ENCODE measurements at regions not wholly inside any gene's neighbourhood (a gene's known extent, or its start where the extent isn't known, plus 50 kb on each side); places are given as distances from the start of the nearest gene placed in this dataset.

GRCh38 chr1:82752046-82752445 lies 951.3 kb downstream of the ADGRL2 start:
- peaks cover 0 to 7% (median 0%) of the 10 kb centered on the region in 11 donors for H3K9me3 ChIP-seq
- no peaks in the 10 kb centered on the region for H3K27me3 ChIP-seq
- DNase-seq: no peak
- H3K36me3 ChIP-seq: no peaks in the 10 kb centered on the region
- no peak for ATAC-seq
- intact Hi-C loops (cut with DNase I): no loop called here
- no peaks in the 10 kb centered on the region for H3K4me1 ChIP-seq
- WGBS, 2 donors: 81 to 87% methylated on average over 3 of the region's 3 CpGs
- H3K27ac ChIP-seq: no peak overlapping the region
- TF ChIP-seq CTCF (IDR thresholded peaks at IDR 0.05): no peak
- H3K4me3 ChIP-seq: no peak overlapping the region

GRCh38 chr1:82733645-82734044 lies 932.9 kb downstream of the ADGRL2 start:
- intact Hi-C loops (cut with DNase I): no loop called here
- no peaks in the 10 kb centered on the region for H3K27me3 ChIP-seq
- 91 to 94% methylated on average over 4 of the region's 4 CpGs for WGBS, 2 donors
- no peak overlapping the region for H3K27ac ChIP-seq
- H3K9me3 ChIP-seq: peaks cover 0 to 35% (median 21%) of the 10 kb centered on the region in 11 donors
- ATAC-seq: no peak
- no peaks in the 10 kb centered on the region for H3K36me3 ChIP-seq
- DNase-seq: no peak
- TF ChIP-seq CTCF (IDR thresholded peaks at IDR 0.05): no peak
- H3K4me1 ChIP-seq: no peaks in the 10 kb centered on the region
- no peak overlapping the region for H3K4me3 ChIP-seq

- Histone ChIP-seq H3K27ac (no peak overlapping the region), H3K27me3 (no peaks in the 10 kb centered on the region), H3K4me1 (no peaks in the 10 kb centered on the region), H3K9me3 (peaks cover 0 to 35% (median 21%) of the 10 kb centered on the region in 11 donors), H3K36me3 (no peaks in the 10 kb centered on the region), H3K4me3 (no peak overlapping the region)
- intact Hi-C loops (cut with DNase I): no loop called here
- DNase-seq (no peak), ATAC-seq (no peak)
- no peak for TF ChIP-seq CTCF (IDR thresholded peaks at IDR 0.05)
These were observed 930.5 kb downstream of the ADGRL2 start for GRCh38 chr1:82731216-82731615.

GRCh38 chr1:82728206-82728605 lies 927.5 kb downstream of the ADGRL2 start:
- H3K4me3 ChIP-seq: no peak overlapping the region
- no peak for ATAC-seq
- no peak overlapping the region for H3K27ac ChIP-seq
- intact Hi-C loops (cut with DNase I): no loop called here
- no peaks in the 10 kb centered on the region for H3K4me1 ChIP-seq
- DNase-seq: no peak
- H3K9me3 ChIP-seq: peaks cover 0 to 35% (median 21%) of the 10 kb centered on the region in 11 donors
- no peaks in the 10 kb centered on the region for H3K36me3 ChIP-seq
- TF ChIP-seq CTCF (IDR thresholded peaks at IDR 0.05): no peak
- no peaks in the 10 kb centered on the region for H3K27me3 ChIP-seq

- Histone ChIP-seq H3K27me3 (no peaks in the 10 kb centered on the region), H3K4me3 (no peak overlapping the region), H3K9me3 (peaks cover 0 to 13% (median 0%) of the 10 kb centered on the region in 11 donors), H3K27ac (no peak overlapping the region), H3K4me1 (no peaks in the 10 kb centered on the region), H3K36me3 (no peaks in the 10 kb centered on the region)
- ATAC-seq (no peak), DNase-seq (no peak)
- 96 to 97% methylated on average over 2 of the region's 2 CpGs for WGBS, 2 donors
- intact Hi-C loops (cut with DNase I): loop anchor here in 1 of 10 donors (2.0 kb wide), 1 partner anchor 47 kb away; no protein-coding TSS in a partner anchor
- no peak for TF ChIP-seq CTCF (IDR thresholded peaks at IDR 0.05)
These were observed 923.5 kb downstream of the ADGRL2 start for GRCh38 chr1:82724246-82724645.
